K562 (cell line): ENCODE measurements at regions not wholly inside any gene's neighbourhood (a gene's known extent, or its start where the extent isn't known, plus 50 kb on each side); places are given as distances from the start of the nearest gene placed in this dataset.

Experiments used
- EGR1 ChIP-seq: fragments of 450-650 bp; conservative IDR thresholded peaks from 2 replicates; pipeline ENCODE4 v1.6.1; 2017; ENCODE audit warnings: mild to moderate bottlenecking
- EZH2 ChIP-seq: IDR thresholded peaks from 2 replicates; pipeline ENCODE4 v1.6.1; 2012; ENCODE audit warnings: low read depth, mild to moderate bottlenecking, inconsistent platforms, low read length, borderline replicate concordance
- PBX2 ChIP-seq, 2 experiments: IDR thresholded peaks in 1 of 2; conservative IDR thresholded peaks in 1 of 2; 2 replicates each; pipeline ENCODE4 v1.6.1; 2016; ENCODE audit warnings: low read depth in 2 of 2, mild to moderate bottlenecking in 1 of 2, missing compliant biosample characterization in 1 of 2, missing genetic modification characterization in 1 of 2, moderate library complexity in 1 of 2
- SFPQ ChIP-seq: fragments of 200-400 bp; formaldehyde crosslinking; IDR thresholded peaks from 2 replicates; pipeline ENCODE4 v1.6.1; 2017; ENCODE audit warnings: mild to moderate bottlenecking, low read depth, low read length, moderate library complexity
- ZBTB7A ChIP-seq: IDR thresholded peaks from 2 replicates; pipeline ENCODE4 v1.6.1; 2011; ENCODE audit warnings: low read depth, mild to moderate bottlenecking, low read length, moderate library complexity, borderline replicate concordance; ENCODE audit not compliant: control insufficient read depth
- ZNF143 ChIP-seq: sonication (generic); formaldehyde crosslinking; IDR thresholded peaks from 2 replicates; pipeline ENCODE4 v1.9.0; 2022; ENCODE audit warnings: mild to moderate bottlenecking, missing genetic modification reagents
- ZNF212 ChIP-seq: fragments of 450-650 bp; formaldehyde crosslinking; IDR thresholded peaks from 2 replicates; pipeline ENCODE4 v1.4.0; 2020; ENCODE audit warnings: mild to moderate bottlenecking
- TF ChIP-seq, protein P1 (sequence below): sonication (generic); formaldehyde crosslinking; IDR thresholded peaks from 2 replicates; pipeline ENCODE4 v1.8.1; 2023; ENCODE audit warnings: mild to moderate bottlenecking, missing genetic modification reagents

GRCh38 chr12:15052691-15053090 lies 79.8 kb downstream of the PDE6H start (continued):
- TF ChIP-seq, protein P1, sequence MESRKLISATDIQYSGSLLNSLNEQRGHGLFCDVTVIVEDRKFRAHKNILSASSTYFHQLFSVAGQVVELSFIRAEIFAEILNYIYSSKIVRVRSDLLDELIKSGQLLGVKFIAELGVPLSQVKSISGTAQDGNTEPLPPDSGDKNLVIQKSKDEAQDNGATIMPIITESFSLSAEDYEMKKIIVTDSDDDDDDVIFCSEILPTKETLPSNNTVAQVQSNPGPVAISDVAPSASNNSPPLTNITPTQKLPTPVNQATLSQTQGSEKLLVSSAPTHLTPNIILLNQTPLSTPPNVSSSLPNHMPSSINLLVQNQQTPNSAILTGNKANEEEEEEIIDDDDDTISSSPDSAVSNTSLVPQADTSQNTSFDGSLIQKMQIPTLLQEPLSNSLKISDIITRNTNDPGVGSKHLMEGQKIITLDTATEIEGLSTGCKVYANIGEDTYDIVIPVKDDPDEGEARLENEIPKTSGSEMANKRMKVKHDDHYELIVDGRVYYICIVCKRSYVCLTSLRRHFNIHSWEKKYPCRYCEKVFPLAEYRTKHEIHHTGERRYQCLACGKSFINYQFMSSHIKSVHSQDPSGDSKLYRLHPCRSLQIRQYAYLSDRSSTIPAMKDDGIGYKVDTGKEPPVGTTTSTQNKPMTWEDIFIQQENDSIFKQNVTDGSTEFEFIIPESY (CRISPR knock-in tag): no peak
- TF ChIP-seq ZNF143 (CRISPR knock-in tag) (no peak), EGR1 (no peak), EZH2 (no peak), PBX2 (CRISPR knock-in tag; IDR thresholded peaks at IDR 0.05; ENCODE audit: low read depth) (no peak), PBX2 (tag; conservative IDR thresholded peaks at IDR 0.05; ENCODE audit: low read depth) (no peak), SFPQ (no peak), ZBTB7A (no peak), ZNF212 (CRISPR knock-in tag) (no peak)
- TF ChIP-seq, all 486 proteins: peak for 0
